Memory B cell (primary cell): ENCODE measurements at regions not wholly inside any gene's neighbourhood (a gene's known extent, or its start where the extent isn't known, plus 50 kb on each side); places are given as distances from the start of the nearest gene placed in this dataset.

ENCODE experiments used
- ATAC-seq: fragments of 150-1000 bp; cut with Tn5 transposase; 2 replicates; pipeline ENCODE4 v1.10.0; 2021; ENCODE audit warnings: low read depth, mild to moderate bottlenecking, moderate library complexity
- DNase-seq, 2 donors: peaks; one replicate each; pipeline ENCODE4 v3.0.0; 2022; ENCODE audit warnings: low spot score in 2 of 2
- H3K27ac Mint-ChIP-seq: one replicate; pipeline ENCODE4 v1.8.0; 2022; ENCODE audit warnings: mild to moderate bottlenecking, moderate library complexity, mixed read lengths
- H3K27me3 Mint-ChIP-seq: one replicate; pipeline ENCODE4 v1.8.0; 2022; ENCODE audit warnings: mixed read lengths
- H3K36me3 Mint-ChIP-seq: one replicate; pipeline ENCODE4 v1.8.0; 2022; ENCODE audit warnings: mild to moderate bottlenecking, mixed read lengths
- H3K4me1 Mint-ChIP-seq: one replicate; pipeline ENCODE4 v1.8.0; 2022; ENCODE audit warnings: mixed read lengths
- H3K4me3 Mint-ChIP-seq: one replicate; pipeline ENCODE4 v1.8.0; 2022; ENCODE audit warnings: mild to moderate bottlenecking, moderate library complexity, mixed read lengths
- H3K9me3 Mint-ChIP-seq: one replicate; pipeline ENCODE4 v1.8.0; 2022; ENCODE audit warnings: mixed read lengths

GRCh38 chr1:5296095-5296494 is 641.7 kb downstream of the AJAP1 start:
- H3K27ac Mint-ChIP-seq = no peak overlapping the region
- no peaks in the 10 kb centered on the region for H3K4me1 Mint-ChIP-seq
- H3K36me3 Mint-ChIP-seq = no peaks in the 10 kb centered on the region
- ATAC-seq = no peak
- H3K9me3 Mint-ChIP-seq = no peaks in the 10 kb centered on the region
- H3K4me3 Mint-ChIP-seq = no peak overlapping the region
- no peak for DNase-seq
- no peaks in the 10 kb centered on the region for H3K27me3 Mint-ChIP-seq

GRCh38 chr1:5291889-5292288 is 637.5 kb downstream of the AJAP1 start:
- Mint-ChIP-seq H3K4me1 (no peaks in the 10 kb centered on the region), H3K9me3 (no peaks in the 10 kb centered on the region), H3K4me3 (no peak overlapping the region), H3K36me3 (no peaks in the 10 kb centered on the region), H3K27me3 (no peaks in the 10 kb centered on the region), H3K27ac (no peak overlapping the region)
- no peak for DNase-seq
- ATAC-seq = no peak

GRCh38 chr1:5287178-5288150 is 633.1 kb downstream of the AJAP1 start:
- no peak overlapping the region for H3K4me3 Mint-ChIP-seq
- no peak overlapping the region for H3K27ac Mint-ChIP-seq
- no peaks in the 10 kb centered on the region for H3K4me1 Mint-ChIP-seq
- H3K36me3 Mint-ChIP-seq = no peaks in the 10 kb centered on the region
- peaks cover 6% of the 10 kb centered on the region for H3K9me3 Mint-ChIP-seq
- no peak for DNase-seq
- no peak for ATAC-seq
- H3K27me3 Mint-ChIP-seq = peaks cover 13% of the 10 kb centered on the region

- Mint-ChIP-seq H3K9me3 (peaks cover 6% of the 10 kb centered on the region), H3K4me1 (no peaks in the 10 kb centered on the region), H3K27ac (no peak overlapping the region), H3K4me3 (no peak overlapping the region), H3K27me3 (peaks cover 15% of the 10 kb centered on the region), H3K36me3 (no peaks in the 10 kb centered on the region)
- ATAC-seq = no peak
- no peak for DNase-seq
Observed at GRCh38 chr1:5286244-5286643, 631.8 kb downstream of the AJAP1 start.

GRCh38 chr1:5274527-5274926 is 620.1 kb downstream of the AJAP1 start:
- no peaks in the 10 kb centered on the region for H3K36me3 Mint-ChIP-seq
- H3K27me3 Mint-ChIP-seq = no peaks in the 10 kb centered on the region
- no peak overlapping the region for H3K27ac Mint-ChIP-seq
- no peak overlapping the region for H3K4me3 Mint-ChIP-seq
- ATAC-seq (no peak), DNase-seq (no peak)
- H3K4me1 Mint-ChIP-seq = no peaks in the 10 kb centered on the region
- peaks cover 2% of the 10 kb centered on the region for H3K9me3 Mint-ChIP-seq

GRCh38 chr1:5273280-5274003 is 619.0 kb downstream of the AJAP1 start:
- Mint-ChIP-seq H3K36me3 (no peaks in the 10 kb centered on the region), H3K27ac (no peak overlapping the region), H3K27me3 (no peaks in the 10 kb centered on the region), H3K9me3 (peaks cover 4% of the 10 kb centered on the region), H3K4me1 (no peaks in the 10 kb centered on the region), H3K4me3 (no peak overlapping the region)
- ATAC-seq (no peak), DNase-seq (no peak)

GRCh38 chr1:5272325-5272724 is 617.9 kb downstream of the AJAP1 start:
- Mint-ChIP-seq H3K27me3 (no peaks in the 10 kb centered on the region), H3K27ac (no peak overlapping the region), H3K36me3 (no peaks in the 10 kb centered on the region), H3K4me3 (no peak overlapping the region), H3K9me3 (peaks cover 4% of the 10 kb centered on the region), H3K4me1 (no peaks in the 10 kb centered on the region)
- no peak for ATAC-seq
- no peak for DNase-seq

GRCh38 chr1:5271264-5271663 is 616.9 kb downstream of the AJAP1 start:
- ATAC-seq (no peak), DNase-seq (no peak)
- no peak overlapping the region for H3K4me3 Mint-ChIP-seq
- H3K36me3 Mint-ChIP-seq = no peaks in the 10 kb centered on the region
- no peaks in the 10 kb centered on the region for H3K27me3 Mint-ChIP-seq
- H3K9me3 Mint-ChIP-seq = peaks cover 4% of the 10 kb centered on the region
- no peak overlapping the region for H3K27ac Mint-ChIP-seq
- no peaks in the 10 kb centered on the region for H3K4me1 Mint-ChIP-seq

GRCh38 chr1:5269901-5270300 is 615.5 kb downstream of the AJAP1 start:
- no peaks in the 10 kb centered on the region for H3K36me3 Mint-ChIP-seq
- no peak overlapping the region for H3K27ac Mint-ChIP-seq
- H3K4me3 Mint-ChIP-seq = no peak overlapping the region
- peaks cover 4% of the 10 kb centered on the region for H3K9me3 Mint-ChIP-seq
- H3K4me1 Mint-ChIP-seq = no peaks in the 10 kb centered on the region
- H3K27me3 Mint-ChIP-seq = no peaks in the 10 kb centered on the region
- DNase-seq (no peak), ATAC-seq (no peak)

GRCh38 chr1:5267603-5268235 is 613.3 kb downstream of the AJAP1 start:
- no peaks in the 10 kb centered on the region for H3K4me1 Mint-ChIP-seq

GRCh38 chr1:5265438-5266075 is 611.1 kb downstream of the AJAP1 start:
- H3K4me1 Mint-ChIP-seq = no peaks in the 10 kb centered on the region
- no peaks in the 10 kb centered on the region for H3K36me3 Mint-ChIP-seq
- no peak overlapping the region for H3K27ac Mint-ChIP-seq
- ATAC-seq (no peak), DNase-seq (no peak)
- H3K9me3 Mint-ChIP-seq = peaks cover 9% of the 10 kb centered on the region
- no peak overlapping the region for H3K4me3 Mint-ChIP-seq
- H3K27me3 Mint-ChIP-seq = peaks cover 1% of the 10 kb centered on the region

More at GRCh38 chr1:5267603-5268235, 613.3 kb downstream of the AJAP1 start:
- H3K4me3 Mint-ChIP-seq = no peak overlapping the region
- H3K27me3 Mint-ChIP-seq = peaks cover 1% of the 10 kb centered on the region
- no peak overlapping the region for H3K27ac Mint-ChIP-seq
- no peaks in the 10 kb centered on the region for H3K36me3 Mint-ChIP-seq
- H3K9me3 Mint-ChIP-seq = peaks cover 6% of the 10 kb centered on the region
- ATAC-seq (no peak), DNase-seq (no peak)

- peaks cover 1% of the 10 kb centered on the region for H3K27me3 Mint-ChIP-seq
- H3K36me3 Mint-ChIP-seq = no peaks in the 10 kb centered on the region
- no peak overlapping the region for H3K27ac Mint-ChIP-seq
- no peaks in the 10 kb centered on the region for H3K4me1 Mint-ChIP-seq
- peaks cover 9% of the 10 kb centered on the region for H3K9me3 Mint-ChIP-seq
- no peak overlapping the region for H3K4me3 Mint-ChIP-seq
- no peak for DNase-seq
- no peak for ATAC-seq
Observed at GRCh38 chr1:5264476-5264875, 610.1 kb downstream of the AJAP1 start.

GRCh38 chr1:5256793-5257192 is 602.4 kb downstream of the AJAP1 start:
- H3K9me3 Mint-ChIP-seq = peaks cover 12% of the 10 kb centered on the region
- H3K27ac Mint-ChIP-seq = no peak overlapping the region
- ATAC-seq (no peak), DNase-seq (no peak)
- H3K4me1 Mint-ChIP-seq = no peaks in the 10 kb centered on the region
- H3K36me3 Mint-ChIP-seq = no peaks in the 10 kb centered on the region
- H3K4me3 Mint-ChIP-seq = no peak overlapping the region
- H3K27me3 Mint-ChIP-seq = no peaks in the 10 kb centered on the region

- Mint-ChIP-seq H3K27me3 (no peaks in the 10 kb centered on the region), H3K4me1 (no peaks in the 10 kb centered on the region), H3K36me3 (no peaks in the 10 kb centered on the region), H3K9me3 (peaks cover 11% of the 10 kb centered on the region), H3K27ac (no peak overlapping the region), H3K4me3 (no peak overlapping the region)
- DNase-seq = no peak
- no peak for ATAC-seq
Observed at GRCh38 chr1:5254975-5255374, 600.6 kb downstream of the AJAP1 start.
